Esophagus squamous epithelium (tissue), 5 donors: ENCODE measurements at regions not wholly inside any gene's neighbourhood (a gene's known extent, or its start where the extent isn't known, plus 50 kb on each side); places are given as distances from the start of the nearest gene placed in this dataset.

Source experiments
- DNase-seq: peaks from one replicate; lab custom pipeline; 2025; lab: John Stamatoyannopoulos, UW
- H3K27ac ChIP-seq, 4 donors: fragments of 200-600 bp; sonication (generic); one replicate each; pipeline ENCODE4 v1.5.1; 2016 to 2019; ENCODE audit warnings: mild to moderate bottlenecking in 1 of 4
- H3K27me3 ChIP-seq, 4 donors: fragments of 200-600 bp; sonication (generic); 1 replicate in 3 of 4; 2 replicates in 1 of 4; pipeline versions ENCODE4 v1.5.1 to v1.6.0; 2017 to 2021; ENCODE audit warnings: antibody characterized with exemption in 1 of 4
- H3K36me3 ChIP-seq, 3 donors: fragments of 200-600 bp; sonication (generic); one replicate each; pipeline ENCODE4 v1.5.1; 2016 to 2019
- H3K4me1 ChIP-seq, 3 donors: fragments of 200-600 bp; sonication (generic); one replicate each; pipeline ENCODE4 v1.5.1; 2017 to 2019
- H3K4me3 ChIP-seq, 4 donors: fragments of 200-600 bp; sonication (generic); 1 replicate in 3 of 4; 2 replicates in 1 of 4; pipeline ENCODE4 v1.5.1; 2016 to 2019; ENCODE audit warnings: mild to moderate bottlenecking in 2 of 4, moderate library complexity in 1 of 4
- H3K9me3 ChIP-seq, 3 donors: fragments of 200-600 bp; sonication (generic); one replicate each; pipeline ENCODE4 v1.5.1; 2016 to 2019
- CTCF ChIP-seq, 6 experiments: fragments of 450-650 bp in 4 of 6; fragments of 200-600 bp in 2 of 6; sonication (generic) in 2 of 6; IDR thresholded peaks; one replicate each; pipeline ENCODE4 v1.5.1; 2016 to 2019; ENCODE audit warnings: antibody characterized with exemption in 6 of 6, mild to moderate bottlenecking in 4 of 6, moderate library complexity in 4 of 6
- POLR2A ChIP-seq, 4 donors: fragments of 450-650 bp; IDR thresholded peaks; one replicate each; pipeline ENCODE4 v1.6.1; 2017; ENCODE audit warnings: antibody characterized with exemption in 4 of 4, mild to moderate bottlenecking in 4 of 4, moderate library complexity in 3 of 4
- WGBS, 2 donors: methylation state at CpG; one replicate each; pipeline ENCODE4 v1.1.5; 2018; 5-methylcytosine and 5-hydroxymethylcytosine counted together
- intact Hi-C: fragments of 100-400 bp; cut with DNase I; formaldehyde crosslinking; loops from one replicate; pipeline ENCODE4 v1.15.0; 2022
- donor health status: DM: yes; HTN: yes; CAD: no.

- Histone ChIP-seq H3K4me3 (no peak overlapping the region), H3K36me3 (no peaks in the 10 kb centered on the region), H3K4me1 (peaks cover 0 to 21% (median 0%) of the 10 kb centered on the region in 3 donors), H3K27ac (peak overlapping the region in 1 of 4 donors; percentile 3), H3K27me3 (no peaks in the 10 kb centered on the region), H3K9me3 (no peaks in the 10 kb centered on the region)
- 69 to 77% methylated on average over 16 of the region's 16 CpGs for WGBS, 2 donors
- TF ChIP-seq CTCF (IDR thresholded peaks at IDR 0.05), result no peak
- no peak for TF ChIP-seq POLR2A (IDR thresholded peaks at IDR 0.05)
- intact Hi-C loops, result no loop called here
- no peak for DNase-seq
Measured at GRCh38 chr6:14655201-14656061, 537.9 kb downstream of the CD83 start.

- intact Hi-C loops, result no loop called here
- H3K9me3 ChIP-seq, result no peaks in the 10 kb centered on the region
- H3K4me3 ChIP-seq, result no peak overlapping the region
- no peaks in the 10 kb centered on the region for H3K27me3 ChIP-seq
- no peaks in the 10 kb centered on the region for H3K36me3 ChIP-seq
- H3K4me1 ChIP-seq, result peaks cover 0 to 21% (median 0%) of the 10 kb centered on the region in 3 donors
- 27 to 38% methylated on average over 4 of the region's 4 CpGs for WGBS, 2 donors
- TF ChIP-seq POLR2A (IDR thresholded peaks at IDR 0.05) (no peak), CTCF (IDR thresholded peaks at IDR 0.05) (no peak)
- peak overlapping the region in 1 of 4 donors; percentile 3 for H3K27ac ChIP-seq
- DNase-seq, result no peak
Measured at GRCh38 chr6:14656078-14656521, 538.5 kb downstream of the CD83 start.

- Histone ChIP-seq H3K9me3 (no peaks in the 10 kb centered on the region), H3K4me3 (no peak overlapping the region), H3K27ac (no peak overlapping the region), H3K36me3 (no peaks in the 10 kb centered on the region), H3K27me3 (no peaks in the 10 kb centered on the region), H3K4me1 (peaks cover 0 to 21% (median 0%) of the 10 kb centered on the region in 3 donors)
- DNase-seq, result no peak
- intact Hi-C loops, result no loop called here
- TF ChIP-seq POLR2A (IDR thresholded peaks at IDR 0.05) (no peak), CTCF (IDR thresholded peaks at IDR 0.05) (no peak)
- WGBS, 2 donors, result 53 to 61% methylated on average over 4 of the region's 4 CpGs
Measured at GRCh38 chr6:14656649-14657048, 539.1 kb downstream of the CD83 start.

- TF ChIP-seq CTCF (IDR thresholded peaks at IDR 0.05) (no peak), POLR2A (IDR thresholded peaks at IDR 0.05) (no peak)
- intact Hi-C loops, result no loop called here
- WGBS, 2 donors, result 79 to 100% methylated on average over 2 of the region's 2 CpGs
Measured at GRCh38 chr6:14658030-14658429, 540.5 kb downstream of the CD83 start.

GRCh38 chr6:14658886-14659561, 541.5 kb downstream of the CD83 start:
- peaks cover 0 to 16% (median 0%) of the 10 kb centered on the region in 3 donors for H3K4me1 ChIP-seq
- H3K27ac ChIP-seq, result no peak overlapping the region
- DNase-seq, result no peak
- H3K36me3 ChIP-seq, result no peaks in the 10 kb centered on the region
- TF ChIP-seq POLR2A (IDR thresholded peaks at IDR 0.05) (no peak), CTCF (IDR thresholded peaks at IDR 0.05) (no peak)
- 43 to 59% methylated on average over 6 of the region's 6 CpGs for WGBS, 2 donors
- intact Hi-C loops, result no loop called here
- no peaks in the 10 kb centered on the region for H3K9me3 ChIP-seq
- H3K27me3 ChIP-seq, result no peaks in the 10 kb centered on the region
- H3K4me3 ChIP-seq, result no peak overlapping the region

More at GRCh38 chr6:14658030-14658429, 540.5 kb downstream of the CD83 start:
- DNase-seq, result no peak
- Histone ChIP-seq H3K4me1 (peaks cover 0 to 16% (median 0%) of the 10 kb centered on the region in 3 donors), H3K36me3 (no peaks in the 10 kb centered on the region), H3K27ac (no peak overlapping the region), H3K4me3 (no peak overlapping the region), H3K27me3 (no peaks in the 10 kb centered on the region), H3K9me3 (no peaks in the 10 kb centered on the region)
